GM19240 (cell line): ENCODE measurements at regions not wholly inside any gene's neighbourhood (a gene's known extent, or its start where the extent isn't known, plus 50 kb on each side); places are given as distances from the start of the nearest gene placed in this dataset.

Source experiments
- DNase-seq: peaks from one replicate; pipeline ENCODE4 v3.0.0; 2011; ENCODE audit warnings: low spot score; ENCODE audit not compliant: insufficient read length

DNA sequence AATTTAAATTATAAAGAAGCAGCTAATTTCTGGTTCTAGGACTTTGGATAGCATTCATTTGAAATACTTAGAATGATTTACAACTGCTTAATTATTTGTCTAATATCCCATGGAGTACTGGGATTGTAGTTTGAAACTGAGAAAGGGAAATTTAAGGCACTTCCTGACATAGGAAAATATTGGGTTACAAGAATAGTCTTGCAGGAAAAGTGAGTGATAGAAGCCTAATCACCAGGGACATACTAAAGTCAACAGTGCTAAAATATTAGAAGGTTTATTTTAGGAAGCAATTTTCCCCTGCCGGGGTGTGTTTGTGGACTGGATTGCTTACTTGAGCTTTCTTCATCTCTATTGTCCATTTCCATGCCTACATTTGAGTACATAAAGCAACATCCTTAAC lies 661.6 kb downstream of the ADGRL2 start:
- no peak for DNase-seq

DNA sequence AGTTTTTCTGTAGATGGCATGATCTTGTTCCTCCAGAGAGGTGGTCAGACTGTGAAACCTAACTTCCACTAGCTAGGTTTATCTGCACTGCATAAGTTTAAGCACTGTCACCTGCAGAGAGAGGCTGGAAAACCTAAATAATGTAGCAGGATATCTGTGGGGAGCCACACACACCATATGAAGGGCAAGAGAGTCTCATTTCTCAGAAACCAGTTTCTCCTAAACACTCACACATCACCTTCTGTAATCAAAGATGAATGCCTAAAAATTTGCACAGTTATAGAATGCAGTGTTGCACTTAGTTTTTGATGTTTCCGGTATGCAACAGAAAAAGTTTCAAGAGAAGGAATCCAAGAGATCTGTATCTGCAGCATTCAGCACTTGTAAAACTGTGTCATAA lies 654.6 kb downstream of the ADGRL2 start:
- no peak for DNase-seq

DNA sequence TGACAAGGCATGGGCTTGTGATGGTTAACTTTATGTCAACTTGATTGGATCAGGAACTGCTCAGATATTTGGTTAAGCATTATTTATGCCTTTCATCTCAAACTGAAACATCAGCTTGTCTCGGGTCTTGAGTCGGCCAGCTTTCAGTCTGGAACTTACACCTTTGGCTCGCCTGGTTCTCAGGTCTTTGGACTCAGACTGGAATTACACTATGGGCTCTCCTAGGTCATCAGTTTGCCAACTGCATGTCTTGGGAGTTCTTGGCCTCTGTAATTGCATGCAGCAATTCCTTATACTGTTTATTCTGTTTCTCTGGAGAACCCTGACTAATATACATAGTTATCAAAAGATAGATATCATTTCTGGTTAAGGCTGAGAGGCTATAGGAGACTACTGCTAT lies 653.7 kb downstream of the ADGRL2 start:
- no peak for DNase-seq

DNA sequence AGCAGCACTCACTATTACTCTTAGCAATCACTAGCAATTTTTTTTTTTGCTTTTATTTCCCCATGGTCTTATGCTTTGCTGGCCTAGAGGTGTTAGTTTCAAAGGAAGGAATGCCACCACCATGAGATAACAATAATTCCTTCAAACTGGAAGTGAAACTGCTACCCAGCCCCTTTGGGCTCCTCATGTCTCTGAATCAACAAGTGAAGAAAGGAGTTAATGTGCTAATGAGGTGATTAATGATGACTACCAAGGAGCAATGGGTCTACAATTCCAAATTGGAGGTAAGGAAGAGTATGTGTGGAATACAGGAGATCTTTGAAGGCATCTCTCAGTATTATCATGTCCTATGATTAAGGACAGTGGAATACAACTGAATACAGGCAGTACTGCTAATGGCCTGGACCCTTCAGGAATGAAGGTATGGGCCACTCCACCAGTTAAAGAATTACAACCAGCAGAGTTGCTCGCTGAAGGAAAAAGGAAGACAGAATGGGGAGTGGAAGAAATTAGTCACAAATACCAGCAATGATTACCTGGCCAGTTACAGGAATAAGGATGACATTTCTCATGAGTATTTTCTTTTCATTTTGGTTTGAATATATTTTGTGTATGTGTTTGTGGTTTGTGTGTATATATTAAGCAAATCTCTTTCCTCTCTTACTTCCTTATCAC lies 652.9 kb downstream of the ADGRL2 start:
- no peak for DNase-seq

DNA sequence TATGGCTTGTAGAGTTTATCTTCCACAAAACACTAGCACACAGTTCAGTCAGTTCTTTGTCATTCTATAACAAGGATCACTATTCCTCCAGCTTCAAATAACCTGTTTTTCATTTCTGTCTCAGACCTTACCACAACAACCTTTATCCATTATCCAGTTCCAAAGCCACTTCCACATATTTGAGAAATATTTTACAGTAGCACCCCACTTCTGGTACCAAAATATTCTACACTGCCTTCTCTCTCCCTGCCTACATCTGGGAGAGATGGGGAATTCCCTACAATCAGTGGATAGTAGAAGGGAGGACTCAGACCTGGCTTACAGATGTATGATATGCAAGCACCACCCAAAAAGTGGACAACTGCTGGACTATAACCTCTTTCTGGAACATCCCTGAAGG lies 651.4 kb downstream of the ADGRL2 start:
- DNase-seq = no peak

DNA sequence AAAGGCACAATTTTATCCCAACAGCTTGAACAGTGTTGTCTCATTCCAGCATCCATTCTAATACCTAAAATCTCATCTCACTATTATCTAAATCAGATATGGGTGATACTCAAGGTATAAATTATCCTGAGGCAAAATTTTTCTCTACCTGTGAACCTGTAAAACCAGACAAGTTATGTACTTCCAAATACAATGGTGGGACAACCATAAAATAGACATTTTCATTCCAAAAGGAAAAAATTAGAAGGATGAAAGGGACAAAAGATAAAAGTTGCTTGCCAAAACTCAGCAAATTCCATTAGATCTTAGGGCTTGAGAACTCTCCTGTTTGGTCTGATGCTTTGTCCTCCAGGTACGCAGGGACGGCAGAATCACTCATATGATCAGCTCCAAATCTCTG lies 650.5 kb downstream of the ADGRL2 start:
- no peak for DNase-seq

DNA sequence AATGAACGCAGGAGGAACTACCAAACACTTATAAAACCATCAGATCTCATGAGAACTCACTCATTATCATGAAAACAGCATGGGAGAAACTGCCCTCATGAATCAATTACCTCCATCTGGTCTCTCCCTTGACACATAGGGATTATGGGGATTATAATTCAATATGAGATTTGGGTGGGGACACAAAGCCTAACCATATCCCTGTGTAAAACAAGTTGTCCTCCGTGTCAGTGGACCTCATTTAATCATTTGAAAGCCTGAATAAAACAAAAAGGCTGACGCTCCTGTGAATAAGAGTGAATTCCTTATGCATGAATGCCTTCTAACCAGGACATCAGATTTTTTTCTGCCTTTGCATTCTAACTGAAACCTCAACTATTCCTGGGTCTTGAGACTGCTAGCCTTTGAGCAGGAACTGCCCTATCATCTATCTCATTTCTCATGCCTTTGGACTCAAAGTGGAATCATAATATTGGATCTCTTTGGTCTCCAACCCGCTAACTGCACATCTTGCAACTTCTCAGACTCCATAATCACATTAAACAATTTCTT lies 648.8 kb downstream of the ADGRL2 start:
- DNase-seq = no peak

DNA sequence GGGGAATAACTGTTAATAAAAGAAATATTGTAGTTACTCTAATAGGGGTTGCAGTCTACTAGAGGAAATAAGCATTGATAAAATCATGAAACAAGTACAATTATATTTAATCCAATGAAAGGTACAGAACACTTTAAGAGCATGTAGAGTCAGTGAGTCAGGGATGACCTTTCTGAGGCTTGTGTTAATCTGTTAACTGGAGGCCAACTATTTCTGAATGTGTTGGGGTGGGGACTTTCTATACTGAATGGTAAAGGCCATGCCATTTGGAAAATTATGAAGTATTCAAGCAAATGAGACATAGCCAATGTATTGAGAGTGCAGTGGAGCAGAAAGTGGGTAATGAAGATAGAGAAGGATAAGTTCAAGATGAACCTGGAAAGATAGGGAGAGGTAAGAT lies 646.2 kb downstream of the ADGRL2 start:
- no peak for DNase-seq

DNA sequence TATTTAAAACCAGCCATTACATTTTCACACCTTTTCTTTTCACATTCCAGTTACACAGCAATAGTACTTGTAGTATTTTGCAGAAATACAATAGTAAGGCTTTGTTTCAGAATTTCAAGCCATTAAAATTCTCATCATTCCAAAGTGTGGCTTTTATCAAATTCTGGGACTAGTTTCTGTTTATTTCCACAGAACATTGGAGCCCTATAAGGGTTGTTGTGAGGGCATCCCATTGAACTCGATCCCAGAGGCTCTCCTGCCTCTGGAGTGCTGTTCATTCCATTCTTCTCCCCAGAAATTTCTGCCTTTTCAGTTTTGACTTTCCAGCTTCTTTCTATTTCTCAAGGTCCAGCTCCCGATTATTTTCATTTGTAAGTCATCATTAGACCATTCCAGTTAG lies 645.5 kb downstream of the ADGRL2 start:
- no peak for DNase-seq

DNA sequence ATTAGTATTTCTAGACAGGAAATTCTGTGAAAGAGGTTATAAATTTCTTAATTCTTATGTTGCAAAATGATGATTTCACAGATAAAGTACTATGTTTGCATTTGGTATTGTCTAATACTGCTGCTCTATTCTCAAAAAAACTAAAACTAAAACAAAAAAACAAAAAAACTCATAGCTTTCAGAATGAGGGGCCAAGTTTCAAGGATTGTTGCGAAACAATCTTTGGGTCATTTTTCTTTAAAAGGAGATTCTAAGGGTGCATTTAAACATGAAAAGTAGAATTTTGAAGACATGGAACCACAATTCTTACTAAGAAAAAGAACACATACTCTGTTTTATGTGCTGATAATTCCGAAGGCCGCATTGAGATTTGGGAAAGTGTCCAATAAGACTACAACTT lies 645.1 kb downstream of the ADGRL2 start:
- no peak for DNase-seq

DNA sequence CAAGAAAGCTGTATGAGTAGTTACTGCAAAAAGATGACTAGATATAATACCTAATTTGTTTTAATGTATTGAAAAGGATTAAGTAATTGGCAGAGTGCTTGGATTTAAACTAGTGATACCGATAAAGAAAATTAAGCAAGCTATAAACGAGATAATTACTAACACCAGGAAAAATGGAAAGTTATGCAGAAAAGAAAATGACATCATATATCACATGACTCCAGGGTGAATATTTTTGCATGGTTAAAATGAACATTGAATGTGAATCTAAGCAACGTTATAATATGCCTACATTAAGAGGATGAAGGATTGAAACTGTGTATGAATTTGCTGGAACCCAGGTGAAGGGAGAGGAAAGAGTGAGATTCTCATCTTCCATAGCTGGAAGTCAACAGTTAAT lies 644.4 kb downstream of the ADGRL2 start:
- DNase-seq = no peak

DNA sequence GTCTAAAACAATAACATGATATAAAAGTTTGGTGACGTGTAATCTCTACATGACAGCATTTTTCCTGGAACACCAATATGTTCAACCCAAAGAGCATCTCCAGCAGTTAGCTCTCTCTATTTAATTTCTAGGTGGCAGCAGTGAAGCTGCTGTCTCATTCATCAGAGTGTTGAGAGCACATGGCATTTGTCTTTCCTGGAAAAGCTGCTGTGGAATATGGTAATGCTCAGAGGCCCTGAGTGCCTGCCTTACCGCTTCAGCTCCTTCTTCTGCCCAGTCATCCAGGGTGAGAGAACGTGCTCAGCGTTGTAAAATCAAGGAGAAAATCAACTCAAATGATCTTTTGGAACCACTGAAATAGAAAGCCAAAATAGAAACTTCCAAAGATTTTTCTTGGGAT lies 640.7 kb downstream of the ADGRL2 start:
- no peak for DNase-seq

DNA sequence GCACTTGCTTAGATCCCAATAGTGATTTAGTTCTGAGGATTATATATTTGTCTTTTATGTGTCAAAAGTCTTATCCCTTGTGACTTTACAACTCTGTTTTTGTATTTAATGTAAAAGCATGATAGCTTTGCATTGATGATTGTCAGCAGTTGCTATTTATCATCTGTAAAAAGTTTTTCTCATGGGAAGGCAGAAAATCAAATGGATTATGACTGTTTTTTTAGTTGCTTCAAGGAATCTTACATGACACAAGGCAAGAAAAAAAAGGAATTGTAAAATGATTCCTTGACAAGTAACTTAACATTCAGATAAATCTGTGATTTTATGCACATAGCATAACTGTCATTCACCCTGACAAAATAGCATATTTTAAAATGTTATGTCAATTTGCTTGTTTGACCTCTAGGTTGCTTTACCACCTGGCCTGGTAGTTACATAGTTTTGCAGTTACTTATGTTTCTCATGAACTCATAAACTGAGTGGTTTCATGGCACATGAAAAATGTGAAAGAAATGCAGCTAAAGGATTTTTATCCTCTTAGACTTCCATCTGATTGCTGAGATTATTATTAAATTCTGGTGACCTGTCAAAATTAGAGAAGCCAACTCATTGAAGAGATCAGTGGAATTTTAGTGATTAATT lies 622.6 kb downstream of the ADGRL2 start:
- no peak for DNase-seq

DNA sequence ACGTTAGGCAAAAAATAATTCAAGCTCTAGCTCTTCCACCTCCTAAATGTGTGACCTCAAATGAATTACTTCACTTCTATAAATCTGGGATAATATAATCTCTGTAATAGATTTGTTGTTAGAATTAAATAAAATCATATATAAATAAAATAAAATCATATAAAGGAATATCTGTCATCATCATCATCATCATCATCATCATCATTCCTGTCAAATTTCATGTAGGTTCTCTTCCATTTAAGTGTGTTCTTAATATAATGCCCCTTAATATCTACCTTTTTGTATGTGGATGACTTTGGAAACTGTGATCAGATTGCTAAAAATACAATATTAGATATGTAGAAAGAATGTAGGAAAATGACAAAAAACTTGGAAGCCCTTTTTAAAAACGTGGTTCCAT lies 621.0 kb downstream of the ADGRL2 start:
- no peak for DNase-seq

DNA sequence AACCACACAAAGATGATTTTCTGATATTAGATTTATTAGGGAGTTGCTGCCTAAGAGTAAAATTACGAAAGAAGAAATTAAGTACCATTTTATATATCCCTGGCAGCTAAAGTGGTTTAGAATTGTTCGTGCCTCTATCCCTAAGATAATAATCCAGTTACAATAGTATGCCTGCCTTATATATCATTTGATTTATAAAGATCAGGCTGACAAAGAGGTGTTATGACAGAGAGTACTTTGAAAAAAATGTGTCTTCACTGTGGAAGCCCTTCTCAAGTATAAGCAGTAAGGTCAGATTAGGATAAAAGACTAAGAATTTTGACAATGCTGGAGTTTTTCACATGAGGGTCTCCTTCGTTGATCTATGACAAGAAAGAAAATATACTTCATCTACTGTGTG lies 619.9 kb downstream of the ADGRL2 start:
- no peak for DNase-seq

DNA sequence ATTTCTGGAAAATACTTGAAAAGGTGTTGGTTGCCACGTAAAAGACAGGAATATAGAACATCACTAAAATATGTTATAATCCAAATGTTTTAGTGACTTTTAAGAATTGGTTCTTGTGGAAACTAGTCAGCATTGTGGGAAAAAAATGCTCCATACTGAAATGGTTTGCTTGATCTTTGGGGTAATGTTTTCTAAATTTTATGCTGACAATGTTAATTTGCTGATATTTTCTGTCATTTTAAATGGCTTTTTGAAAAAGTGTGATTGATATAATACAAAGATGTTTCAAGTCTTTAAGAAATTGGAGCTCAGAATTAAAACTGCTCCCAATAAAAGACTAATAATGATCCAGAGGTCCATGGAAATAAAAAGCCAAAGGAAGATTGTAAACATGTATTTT lies 610.9 kb downstream of the ADGRL2 start:
- no peak for DNase-seq

DNA sequence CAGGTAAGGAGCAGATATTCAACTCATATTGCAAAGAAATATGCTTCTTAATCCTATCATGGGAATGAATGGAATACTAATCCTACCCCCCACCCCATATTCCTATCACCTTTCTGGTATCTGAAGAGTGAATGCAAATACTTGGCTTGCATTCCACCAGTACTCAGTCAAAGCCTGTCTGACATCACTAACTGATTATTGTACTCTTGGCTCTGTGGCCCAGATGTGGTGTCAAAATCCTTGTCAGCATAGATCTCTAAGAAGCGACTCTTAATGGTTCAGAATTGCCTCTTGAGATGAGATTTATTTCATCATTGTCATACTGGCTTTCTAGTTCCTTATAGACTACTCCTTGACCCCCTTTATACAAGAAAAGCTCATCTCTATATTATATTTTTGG lies 604.6 kb downstream of the ADGRL2 start:
- no peak for DNase-seq

DNA sequence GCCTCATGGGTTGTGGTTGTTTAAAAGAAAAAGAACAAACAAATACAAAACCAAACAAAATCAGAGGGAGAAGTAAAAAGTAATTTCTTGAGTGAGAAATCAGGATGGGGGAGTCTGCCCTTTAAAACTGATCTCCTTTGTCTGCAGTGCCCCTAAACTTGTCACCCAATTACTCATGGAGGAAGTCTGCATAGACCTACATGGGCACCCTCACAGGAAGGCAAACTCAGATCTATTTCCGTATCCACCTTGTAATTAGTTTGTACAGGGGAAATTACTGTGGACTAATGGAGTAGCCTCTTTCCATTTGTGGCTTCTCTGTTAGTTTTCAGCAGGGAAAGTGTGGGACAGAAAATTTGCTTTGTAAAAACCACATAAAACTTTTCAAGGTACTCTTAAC lies 600.4 kb downstream of the ADGRL2 start:
- no peak for DNase-seq

DNA sequence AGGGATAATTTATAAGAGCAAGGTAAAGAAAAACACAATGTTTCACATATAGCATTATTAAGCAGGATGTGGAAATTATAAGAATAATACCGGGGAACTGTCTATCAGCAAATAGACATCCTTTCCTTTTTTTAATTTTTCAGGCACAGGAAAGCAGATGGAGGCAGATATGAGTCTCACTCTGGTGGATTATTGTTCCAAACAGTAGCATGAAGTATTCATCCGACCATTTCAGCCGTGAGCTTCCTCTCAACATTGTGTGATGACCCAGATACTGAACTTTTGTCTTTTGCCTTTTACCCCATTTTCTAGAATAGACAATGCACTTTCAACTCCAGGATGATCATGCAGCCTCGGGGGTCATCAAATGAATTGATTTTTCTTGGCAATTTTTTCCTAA lies 599.8 kb downstream of the ADGRL2 start:
- DNase-seq = no peak

DNA sequence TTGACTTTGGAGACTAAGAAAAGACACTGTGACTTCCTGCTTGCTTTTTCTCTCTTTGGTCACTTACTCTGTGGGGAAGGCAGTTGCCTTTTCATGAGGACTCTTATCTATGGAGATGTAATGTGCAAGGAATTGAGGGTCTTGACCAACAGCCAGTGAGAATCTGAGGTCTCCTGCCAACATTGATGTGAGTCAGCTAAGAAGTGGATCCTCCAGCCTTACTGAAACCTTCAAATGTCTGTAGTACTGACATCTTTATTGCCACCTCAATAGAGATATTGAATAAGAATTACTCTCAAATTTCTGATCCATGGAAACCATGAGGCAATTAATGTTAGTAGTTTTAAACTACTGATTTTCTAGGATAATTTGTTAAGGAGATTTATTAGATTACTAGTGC lies 598.4 kb downstream of the ADGRL2 start:
- no peak for DNase-seq

DNA sequence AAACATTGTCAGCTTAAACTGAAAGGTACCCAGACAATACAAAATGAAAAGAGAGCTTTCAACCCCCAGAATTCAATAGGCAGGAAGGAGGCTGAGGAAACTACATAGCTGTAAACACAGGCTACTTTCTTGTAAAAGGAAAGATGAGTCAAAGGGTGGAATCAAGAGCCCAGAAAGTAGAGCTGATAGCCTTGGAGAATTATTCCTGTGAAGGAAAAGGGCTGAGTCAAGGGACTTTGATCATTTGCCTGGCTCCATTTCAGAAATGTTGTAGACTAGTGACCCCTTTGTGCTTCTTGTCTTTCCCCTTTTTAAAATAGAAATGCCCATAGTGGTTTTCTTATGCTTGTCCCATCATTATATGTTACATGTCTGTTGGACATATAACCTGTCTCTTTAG lies 597.6 kb downstream of the ADGRL2 start:
- no peak for DNase-seq

DNA sequence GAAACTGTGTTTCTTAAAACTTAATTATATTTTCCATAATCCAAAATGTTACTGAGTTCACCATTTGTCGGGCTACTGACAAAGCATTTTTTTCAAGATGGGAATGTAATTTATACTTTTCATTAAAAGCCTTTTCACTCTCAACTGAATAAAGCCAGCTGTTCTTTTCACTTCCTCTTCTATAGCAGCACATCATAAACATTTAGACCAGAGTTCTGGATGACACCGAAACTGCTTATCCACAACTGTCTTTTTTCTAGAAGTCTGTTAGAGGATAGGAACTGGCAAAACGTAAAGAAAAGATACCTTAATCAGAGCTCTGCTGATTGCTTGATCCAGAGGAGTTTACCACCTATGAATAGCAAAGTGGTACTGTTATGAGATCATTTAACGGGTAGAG lies 594.7 kb downstream of the ADGRL2 start:
- no peak for DNase-seq

DNA sequence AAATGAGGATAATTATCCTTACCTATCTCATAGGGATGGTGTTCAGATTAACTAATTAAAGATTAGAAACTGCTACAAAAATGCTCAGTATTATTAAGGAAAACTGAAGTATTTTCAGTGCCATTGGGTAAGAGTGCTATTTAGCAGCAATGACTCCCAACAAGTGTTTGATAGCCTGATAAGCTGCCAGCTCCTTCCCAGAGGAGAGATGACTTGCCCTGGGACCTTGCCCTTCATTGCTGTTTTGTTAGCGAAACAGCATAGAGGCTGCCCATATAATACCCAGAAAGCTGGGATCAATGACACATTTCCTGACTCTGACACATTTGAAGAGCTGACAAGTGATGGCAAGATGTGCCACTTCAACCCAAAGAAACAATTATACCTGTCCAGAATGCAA lies 592.2 kb downstream of the ADGRL2 start:
- DNase-seq = no peak
